ENCODE measurements at regions not wholly inside any gene's neighbourhood (a gene's known extent, or its start where the extent isn't known, plus 50 kb on each side); places are given as distances from the start of the nearest gene placed in this dataset.

- TF ChIP-seq, protein P1, sequence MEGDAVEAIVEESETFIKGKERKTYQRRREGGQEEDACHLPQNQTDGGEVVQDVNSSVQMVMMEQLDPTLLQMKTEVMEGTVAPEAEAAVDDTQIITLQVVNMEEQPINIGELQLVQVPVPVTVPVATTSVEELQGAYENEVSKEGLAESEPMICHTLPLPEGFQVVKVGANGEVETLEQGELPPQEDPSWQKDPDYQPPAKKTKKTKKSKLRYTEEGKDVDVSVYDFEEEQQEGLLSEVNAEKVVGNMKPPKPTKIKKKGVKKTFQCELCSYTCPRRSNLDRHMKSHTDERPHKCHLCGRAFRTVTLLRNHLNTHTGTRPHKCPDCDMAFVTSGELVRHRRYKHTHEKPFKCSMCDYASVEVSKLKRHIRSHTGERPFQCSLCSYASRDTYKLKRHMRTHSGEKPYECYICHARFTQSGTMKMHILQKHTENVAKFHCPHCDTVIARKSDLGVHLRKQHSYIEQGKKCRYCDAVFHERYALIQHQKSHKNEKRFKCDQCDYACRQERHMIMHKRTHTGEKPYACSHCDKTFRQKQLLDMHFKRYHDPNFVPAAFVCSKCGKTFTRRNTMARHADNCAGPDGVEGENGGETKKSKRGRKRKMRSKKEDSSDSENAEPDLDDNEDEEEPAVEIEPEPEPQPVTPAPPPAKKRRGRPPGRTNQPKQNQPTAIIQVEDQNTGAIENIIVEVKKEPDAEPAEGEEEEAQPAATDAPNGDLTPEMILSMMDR (IDR thresholded peaks at IDR 0.05 in 4 of 5, conservative IDR thresholded peaks at IDR 0.05 in 1 of 5) = no peak
- TF ChIP-seq POLR2A (IDR thresholded peaks at IDR 0.05) = no peak
These were observed 59.8 kb downstream of the ATOH1 start for GRCh38 chr4:93888308-93888707.

All from gastrocnemius medialis (tissue), 4 donors.